ENCODE measurements at regions not wholly inside any gene's neighbourhood (a gene's known extent, or its start where the extent isn't known, plus 50 kb on each side); places are given as distances from the start of the nearest gene placed in this dataset.
"Not testable (repeated sequence)": the region's sequence is repeated elsewhere in the genome, so short reads cannot be mapped to it uniquely, and the experiment has no call there.

- DNase-seq (ENCODE audit: low spot score), result no peak
- no peak for FAIRE-seq
These were observed 158.4 kb downstream of the NDUFA10 start for GRCh38 chr2:239866778-239867177.

- FAIRE-seq (no peak), DNase-seq (ENCODE audit: low spot score) (no peak)
These were observed 158.8 kb downstream of the NDUFA10 start for GRCh38 chr2:239866350-239866749.

DNA sequence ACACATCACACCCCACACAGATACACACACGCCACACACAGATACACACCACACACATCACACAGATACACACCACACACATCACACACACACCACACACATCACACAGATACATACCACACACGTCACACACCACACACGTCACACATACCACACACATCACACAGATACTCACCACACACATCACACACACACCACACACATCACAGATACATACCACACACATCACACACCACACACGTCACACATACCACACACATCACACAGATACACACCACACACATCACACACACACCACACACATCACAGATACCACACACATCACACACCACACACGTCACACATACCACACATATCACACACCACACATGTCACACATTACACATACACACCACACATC lies 159.3 kb downstream of the NDUFA10 start:
- not testable (repeated sequence) for DNase-seq (ENCODE audit: low spot score); FAIRE-seq

DNA sequence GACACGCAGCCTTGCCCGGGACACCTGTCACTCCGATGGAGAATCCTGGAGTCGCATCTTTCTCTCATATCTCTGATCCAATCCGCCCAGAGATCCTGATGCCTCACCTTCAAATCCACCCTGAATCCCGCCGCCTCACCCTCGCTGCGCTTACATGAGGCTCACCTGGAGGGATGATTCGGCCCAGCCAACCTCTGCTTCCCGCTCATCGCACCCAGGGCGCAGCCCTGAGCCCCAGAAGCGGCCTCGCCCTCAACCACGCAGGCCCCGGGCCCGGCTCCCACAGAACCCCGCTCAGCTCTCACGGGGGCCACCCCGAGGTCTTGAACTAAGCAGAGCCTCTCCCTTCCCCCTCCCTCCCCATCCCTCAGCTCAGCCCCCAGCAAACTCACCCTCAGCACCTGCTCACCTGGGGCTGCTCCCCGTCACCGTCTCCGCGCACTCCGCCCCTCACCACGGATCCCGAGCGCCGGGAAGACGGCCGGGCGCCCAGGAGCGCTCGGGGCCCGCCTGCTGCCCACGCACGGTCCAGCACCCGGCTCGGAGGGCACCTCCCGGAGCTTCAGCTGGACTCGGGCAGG lies 160.0 kb downstream of the NDUFA10 start:
- no peak for FAIRE-seq

DNA sequence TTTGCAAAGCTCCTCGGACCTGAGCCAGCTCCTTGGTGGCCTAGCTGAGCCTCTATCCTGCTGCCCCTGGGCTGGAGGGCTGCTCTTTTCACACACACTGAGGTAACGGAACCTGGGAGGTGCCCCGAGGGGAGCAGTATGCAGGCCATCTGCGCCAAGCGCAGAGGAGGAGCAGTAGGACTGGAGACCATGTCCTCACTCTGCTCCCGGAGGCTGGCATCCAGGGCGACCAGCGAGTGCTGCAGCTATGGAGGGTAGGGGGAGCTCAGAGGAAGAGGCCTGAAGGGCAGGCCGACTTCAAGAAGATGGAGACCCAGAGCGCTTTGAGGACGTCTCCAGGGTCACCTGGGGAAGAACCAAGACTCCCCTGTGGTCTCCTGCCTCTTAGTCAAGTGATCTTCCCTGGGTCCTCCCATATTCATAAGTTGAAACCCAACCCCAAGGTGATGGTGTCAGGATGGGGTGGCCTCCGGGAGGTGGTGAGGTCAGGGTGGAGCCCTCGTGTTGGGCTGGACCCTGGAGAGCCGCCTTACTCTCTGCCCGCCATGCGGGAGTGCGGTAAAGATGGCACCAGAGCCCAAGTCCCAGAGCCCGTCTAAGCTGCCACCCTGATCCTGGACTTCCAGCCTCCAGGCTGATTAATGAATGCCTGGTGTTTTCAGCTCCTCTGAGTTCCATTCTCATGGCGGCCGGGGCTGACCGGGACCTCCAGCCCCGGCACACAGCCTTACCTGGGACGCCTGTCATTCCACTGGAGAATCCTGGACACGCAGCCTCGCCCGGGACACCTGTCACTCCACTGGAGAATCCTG lies 160.7 kb downstream of the NDUFA10 start:
- no peak for FAIRE-seq
- no peak for DNase-seq (ENCODE audit: low spot score)

More for the DNA sequence above, 160.0 kb downstream of the NDUFA10 start:
- DNase-seq (ENCODE audit: low spot score), result no peak

DNA sequence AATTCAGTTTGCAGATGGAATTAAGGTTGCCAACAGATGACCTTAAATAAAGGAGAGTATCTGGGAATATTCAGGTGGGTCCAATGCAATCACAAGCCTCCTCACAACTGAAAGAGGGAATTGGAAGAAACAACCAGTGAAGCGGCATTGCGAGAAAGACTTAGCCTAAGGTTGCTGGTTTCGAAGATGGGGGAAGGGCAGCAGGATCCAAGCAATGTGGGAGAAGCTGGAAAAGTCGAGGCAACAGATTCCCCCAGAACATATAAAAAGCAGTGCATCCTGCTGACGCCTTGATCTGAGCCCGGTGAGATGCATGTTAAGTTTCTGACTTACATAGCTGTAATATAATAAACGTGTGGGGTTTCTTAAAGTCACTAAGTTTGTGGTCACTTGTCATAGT lies 162.5 kb downstream of the NDUFA10 start:
- DNase-seq (ENCODE audit: low spot score) (no peak), FAIRE-seq (no peak)

- DNase-seq (ENCODE audit: low spot score) (no peak), FAIRE-seq (no peak)
These were observed 167.0 kb downstream of the NDUFA10 start for GRCh38 chr2:239858179-239858578.

DNA sequence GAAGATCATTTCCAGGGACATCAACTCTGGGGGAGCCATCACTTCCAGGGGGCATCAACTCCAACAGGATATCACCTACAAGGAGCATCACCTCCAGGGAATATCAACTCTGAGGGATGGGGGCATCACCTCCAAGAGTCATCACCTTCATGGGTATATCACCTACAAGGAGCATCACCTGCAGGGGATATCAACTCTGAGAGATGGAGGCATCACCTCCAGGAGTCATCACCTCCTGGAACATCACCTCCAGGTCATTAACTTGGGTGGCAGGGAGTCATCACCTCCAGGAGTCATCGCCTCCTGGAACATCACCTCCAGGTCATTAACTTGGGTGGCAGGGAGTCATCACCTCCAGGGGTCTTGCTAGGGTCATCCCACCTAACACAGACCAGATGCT lies 167.6 kb downstream of the NDUFA10 start:
- FAIRE-seq (peak; percentile 20), DNase-seq (ENCODE audit: low spot score) (no peak)

GRCh38 chr2:239856620-239857285 lies 168.4 kb downstream of the NDUFA10 start:
- FAIRE-seq, result no peak
- DNase-seq (ENCODE audit: low spot score), result no peak

DNA sequence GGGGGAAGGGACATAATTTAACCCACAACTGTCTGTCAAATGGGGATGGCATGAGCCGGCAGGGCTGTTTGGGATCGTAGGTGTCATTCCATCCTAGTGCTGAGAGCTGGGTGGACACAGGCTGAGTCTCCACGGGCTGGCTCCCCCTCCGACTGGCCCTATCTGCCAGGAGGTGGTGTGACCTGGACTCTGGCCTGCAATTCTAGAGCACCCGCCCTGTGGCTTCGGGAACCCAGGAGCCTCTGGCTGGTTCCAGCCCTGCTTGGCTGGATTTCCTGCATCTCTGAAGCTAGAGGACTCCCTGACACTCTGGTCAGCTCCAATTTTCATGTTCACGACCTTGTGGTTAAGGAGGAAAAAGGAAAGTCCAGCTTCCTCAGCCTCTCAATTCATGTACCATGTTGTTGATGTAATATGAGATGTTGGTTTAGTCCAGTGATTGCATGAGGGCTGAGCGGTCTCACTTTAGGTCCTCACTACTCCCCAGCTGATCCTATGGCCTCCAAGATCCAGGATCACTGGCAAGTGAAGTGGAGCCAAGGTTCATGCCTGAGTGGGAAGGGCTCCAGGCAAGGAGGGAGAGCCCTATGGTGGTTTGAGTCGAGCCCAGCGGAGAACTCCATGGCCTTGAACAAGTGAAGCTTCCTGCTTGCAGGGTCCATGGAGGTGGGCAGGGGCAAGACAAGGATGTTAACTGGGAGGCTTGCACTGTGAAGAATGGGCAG lies 169.1 kb downstream of the NDUFA10 start:
- DNase-seq (ENCODE audit: low spot score) (no peak), FAIRE-seq (no peak)

GRCh38 chr2:239854596-239854995 lies 170.5 kb downstream of the NDUFA10 start:
- no peak for DNase-seq (ENCODE audit: low spot score)
- no peak for FAIRE-seq

DNA sequence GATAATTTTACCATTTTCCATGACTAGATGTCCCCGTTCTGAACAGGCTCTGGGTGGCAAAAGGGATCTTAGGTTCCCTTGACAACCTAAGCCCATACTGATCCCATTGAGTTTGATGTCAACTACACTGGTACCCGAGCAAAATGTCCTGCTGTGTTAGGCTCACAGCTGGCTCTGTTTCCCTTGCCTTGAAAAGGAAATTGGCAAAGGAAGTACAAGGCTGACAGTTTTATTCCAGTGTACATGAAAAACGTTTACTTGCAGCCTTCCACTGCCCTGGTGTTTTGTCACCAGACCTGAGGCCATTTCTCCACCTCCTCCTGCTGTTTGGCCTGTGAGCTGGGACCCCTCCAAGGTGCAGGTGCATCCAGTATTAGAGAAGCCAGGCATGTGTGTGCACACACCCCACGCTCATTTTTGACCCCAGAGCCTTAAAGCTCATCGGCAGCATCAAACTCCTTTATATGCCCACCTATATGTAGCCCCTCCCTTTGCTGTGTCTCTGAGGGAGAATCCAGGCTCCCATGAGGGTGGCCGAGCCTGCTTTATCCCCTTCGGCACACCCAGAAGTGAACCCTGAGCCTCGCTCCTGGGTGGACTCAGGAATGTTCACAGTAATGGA lies 171.3 kb downstream of the NDUFA10 start:
- FAIRE-seq (no peak), DNase-seq (ENCODE audit: low spot score) (no peak)

DNA sequence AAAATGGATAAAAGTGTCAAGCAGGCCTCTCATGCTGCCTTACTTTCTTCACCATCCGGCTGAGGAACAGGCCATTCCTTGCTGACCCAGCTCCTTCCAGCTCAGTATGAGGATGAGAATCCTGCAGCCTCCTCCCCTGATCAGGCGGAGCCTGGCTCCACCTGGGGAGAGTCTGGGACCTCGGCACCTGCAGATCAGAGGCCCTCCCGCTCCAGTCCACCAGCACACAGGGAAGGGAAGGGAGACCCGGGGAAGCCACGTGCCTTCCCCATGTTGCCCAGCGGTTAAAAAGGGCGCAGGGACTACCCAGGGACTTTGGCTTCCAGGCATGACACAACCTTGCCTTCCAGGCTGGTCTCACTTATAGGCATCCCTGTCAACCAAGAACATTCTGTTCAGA lies 172.0 kb downstream of the NDUFA10 start:
- no peak for FAIRE-seq
- DNase-seq (ENCODE audit: low spot score), result no peak

- FAIRE-seq (no peak), DNase-seq (ENCODE audit: low spot score) (no peak)
These were observed 172.9 kb downstream of the NDUFA10 start for GRCh38 chr2:239852272-239852671.

GRCh38 chr2:239846789-239847676 lies 178.1 kb downstream of the NDUFA10 start:
- DNase-seq (ENCODE audit: low spot score) (no peak), FAIRE-seq (no peak)

DNA sequence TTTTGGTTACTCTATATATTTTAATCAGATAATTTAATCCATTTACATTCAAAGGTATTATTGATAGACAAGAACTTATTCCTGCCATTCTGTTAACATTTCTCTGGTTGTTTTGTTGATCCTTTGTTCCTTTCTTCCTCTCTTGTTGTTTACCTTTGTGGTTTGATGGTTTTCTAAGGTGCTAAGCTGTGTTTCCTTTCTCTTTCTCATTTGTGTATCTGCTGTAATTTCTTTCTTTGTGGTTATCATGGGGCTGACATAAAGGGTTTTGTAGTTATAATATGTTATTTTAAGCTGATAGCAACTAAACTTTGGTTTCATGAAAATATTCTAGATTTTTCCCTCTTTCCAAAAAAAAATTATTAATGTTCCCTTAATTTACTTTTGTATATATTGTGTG lies 179.2 kb downstream of the NDUFA10 start:
- DNase-seq (ENCODE audit: low spot score) (no peak), FAIRE-seq (no peak)

GRCh38 chr2:239839306-239839705 lies 185.8 kb downstream of the NDUFA10 start:
- DNase-seq (ENCODE audit: low spot score), result no peak
- FAIRE-seq, result no peak

DNA sequence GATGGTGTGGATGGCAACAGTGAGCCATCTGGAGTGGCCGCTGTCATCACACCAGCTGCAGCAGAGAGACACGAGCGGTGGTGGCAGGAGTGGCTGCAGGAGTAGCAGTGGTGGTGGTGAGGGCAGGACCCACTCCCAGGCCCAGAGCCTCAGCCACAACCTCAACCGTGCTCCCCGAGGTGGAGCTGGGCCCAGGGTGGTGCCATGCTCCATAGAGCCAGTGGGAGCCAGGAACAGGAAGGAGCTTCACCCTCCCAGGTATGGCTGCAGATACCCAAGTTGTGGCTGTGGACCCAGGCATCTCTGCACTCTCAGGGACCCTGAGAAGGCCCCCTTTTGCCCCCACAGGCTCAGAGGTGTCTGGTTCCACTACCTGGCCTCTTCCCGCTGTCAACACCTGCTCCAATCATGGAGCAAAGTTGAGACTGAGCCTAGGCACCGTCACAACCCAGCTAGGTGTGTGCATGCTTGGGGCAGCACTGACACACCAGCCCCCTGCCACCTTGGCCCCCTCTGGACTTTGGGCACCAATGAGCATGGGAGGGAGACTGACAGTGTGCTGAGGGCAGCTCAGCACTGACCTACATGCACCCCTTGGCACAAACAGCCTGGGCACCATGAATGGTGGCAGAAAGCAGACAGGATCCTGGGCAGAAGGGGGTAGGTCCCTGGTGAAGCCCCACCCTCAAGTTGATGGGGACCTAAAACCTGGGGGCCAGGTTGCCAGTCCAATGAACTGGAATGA lies 188.9 kb downstream of the NDUFA10 start:
- no peak for FAIRE-seq

DNA sequence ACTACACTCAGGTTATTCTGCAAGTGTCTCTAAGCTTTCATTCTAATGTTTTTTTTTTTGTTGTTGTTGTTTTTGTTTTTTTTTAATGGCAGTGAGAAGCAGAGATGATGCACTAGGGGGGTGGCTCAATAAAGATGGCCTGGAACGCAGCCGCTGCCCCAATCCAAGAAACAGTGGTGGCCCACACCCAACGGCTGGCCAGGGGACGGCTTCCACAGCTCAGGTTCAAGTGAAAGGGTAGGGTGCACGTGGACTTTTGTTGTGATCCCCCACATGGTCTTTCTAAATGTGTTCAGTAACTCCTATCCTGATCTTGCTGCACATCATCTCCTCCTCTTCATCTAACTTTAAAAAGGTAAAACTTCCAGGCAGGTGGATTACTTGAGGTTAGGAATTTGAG lies 190.1 kb downstream of the NDUFA10 start:
- FAIRE-seq (no peak), DNase-seq (ENCODE audit: low spot score) (no peak)

More for the DNA sequence above, 188.9 kb downstream of the NDUFA10 start:
- no peak for DNase-seq (ENCODE audit: low spot score)

DNA sequence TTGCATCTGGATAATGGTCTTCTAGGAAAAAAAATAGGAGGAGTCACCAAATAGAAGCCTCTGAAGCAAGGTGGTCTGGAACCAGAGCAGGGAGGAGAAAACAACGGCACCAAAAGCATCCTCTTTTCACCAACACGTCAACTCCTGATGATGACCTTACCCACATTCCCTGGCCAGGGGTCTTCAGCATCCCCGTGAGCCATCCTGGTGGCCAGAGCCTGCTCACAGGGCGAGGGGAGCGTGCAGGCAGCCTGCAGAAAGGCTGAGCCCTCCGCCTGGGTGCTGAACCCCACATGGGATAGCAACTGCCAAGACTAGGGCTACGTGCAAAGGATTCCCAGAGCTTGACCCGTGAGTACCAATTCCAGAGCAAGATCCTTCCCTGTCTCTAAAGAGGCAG lies 191.0 kb downstream of the NDUFA10 start:
- FAIRE-seq (no peak), DNase-seq (ENCODE audit: low spot score) (no peak)
